K562 (cell line): ENCODE measurements at regions not wholly inside any gene's neighbourhood (a gene's known extent, or its start where the extent isn't known, plus 50 kb on each side); places are given as distances from the start of the nearest gene placed in this dataset.

Experiments
- ATAC-seq: fragments of 200-7000 bp; cut with Tn5 transposase; 3 replicates; pipeline ENCODE4 v1.9.1; 2020; ENCODE audit warnings: moderate library complexity
- BruUV-seq: library from RNA; stranded (reverse); fragments of 400-500 nt; replicated peaks from 2 replicates; lab custom pipeline; 2021; lab: Mats Ljungman, UMichigan
- CTCF ChIA-PET: fragments of 300-600 bp; formaldehyde crosslinking; extraction: SDS; loops from one replicate; lab custom pipeline; 2021; ENCODE audit warnings: low intra/inter-chr PET ratio; lab: Yijun Ruan, JAX
- POLR2A ChIA-PET: fragments of 300-600, 350-650 bp; sonication (Branson Sonifier 250); formaldehyde crosslinking; extraction: SDS; loops from one replicate; lab custom pipeline; 2021; ENCODE audit warnings: antibody characterized with exemption, inconsistent platforms; lab: Yijun Ruan, JAX
- DNase-seq, 4 experiments: peaks; one replicate each; pipeline versions ENCODE4 v3.0.0 to v3.0.0-alpha.2; 2011 to 2018; ENCODE audit warnings: low spot score in 3 of 4, mixed read lengths in 3 of 4; ENCODE audit errors: extremely low read depth in 1 of 4
- FAIRE-seq: peaks from 2 replicates; lab custom pipeline; 2011; peaks lifted over from hg19 to GRCh38; lab: Jason Lieb, UNC
- H2AFZ ChIP-seq: 2 replicates; pipeline ENCODE4 v1.6.0; 2011; ENCODE audit warnings: low read depth, low read length, control low read depth, inconsistent platforms
- H3K27ac ChIP-seq: fragments of 200-600 bp; 3 replicates; pipeline ENCODE4 v1.8.0; 2011; ENCODE audit warnings: low read depth, mild to moderate bottlenecking, control low read depth, inconsistent platforms, low read length, moderate library complexity, mixed read lengths; ENCODE audit errors: extremely low read depth
- H3K27me3 ChIP-seq, 2 experiments: fragments of 300-600 bp in 1 of 2; 2 replicates in 1 of 2; 3 replicates in 1 of 2; pipeline versions ENCODE4 v1.6.0 to v1.8.0; 2011; ENCODE audit warnings: inconsistent platforms in 2 of 2, low read length in 2 of 2, mild to moderate bottlenecking in 1 of 2, mixed read lengths in 1 of 2, moderate library complexity in 1 of 2; ENCODE audit not compliant: control insufficient read depth in 2 of 2, insufficient read depth in 2 of 2
- H3K36me3 ChIP-seq: fragments of 300-600 bp; 3 replicates; pipeline ENCODE4 v1.8.0; 2011; ENCODE audit warnings: mild to moderate bottlenecking, low read length, inconsistent platforms; ENCODE audit not compliant: control insufficient read depth, insufficient read depth
- H3K4me1 ChIP-seq, 2 experiments: fragments of 200-600 bp in 1 of 2; replicated peaks in 1 of 2; 2 replicates in 1 of 2; 3 replicates in 1 of 2; pipeline versions ENCODE4 v1.5.1 to v1.8.0; 2011; ENCODE audit warnings: inconsistent platforms in 2 of 2, low read length in 2 of 2, mild to moderate bottlenecking in 1 of 2, mixed read lengths in 1 of 2, moderate library complexity in 1 of 2; ENCODE audit not compliant: control insufficient read depth in 2 of 2, insufficient read depth in 2 of 2
- H3K4me2 ChIP-seq: 2 replicates; pipeline ENCODE4 v1.6.1; 2011; ENCODE audit warnings: low read length, control low read depth, inconsistent platforms, mixed read lengths; ENCODE audit not compliant: insufficient read depth
- H3K4me3 ChIP-seq: fragments of 200-600 bp; sonication (generic), shearing (Covaris generic); 2 replicates; pipeline ENCODE4 v1.5.1; 2016; ENCODE audit warnings: control low read depth, inconsistent platforms
- H3K79me2 ChIP-seq: fragments of 200-600 bp; 3 replicates; pipeline ENCODE4 v1.8.0; 2011; ENCODE audit warnings: low read length, inconsistent platforms; ENCODE audit not compliant: control insufficient read depth, insufficient read depth
- H3K9ac ChIP-seq, 2 experiments: 2 replicates each; pipeline versions ENCODE4 v1.6.0 to v1.6.1; 2011; ENCODE audit warnings: low read depth in 2 of 2, low read length in 2 of 2, control low read depth in 1 of 2, inconsistent platforms in 1 of 2, mild to moderate bottlenecking in 1 of 2, mixed read lengths in 1 of 2; ENCODE audit not compliant: insufficient read depth in 1 of 2
- H3K9me1 ChIP-seq: one replicate; pipeline ENCODE4 v1.6.0; 2011; ENCODE audit warnings: inconsistent platforms, mild to moderate bottlenecking, low read length, moderate library complexity; ENCODE audit not compliant: control insufficient read depth, insufficient read depth
- H3K9me3 ChIP-seq: replicated peaks from 2 replicates; pipeline ENCODE4 v1.5.1; 2011; ENCODE audit warnings: low read depth, low read length, inconsistent platforms; ENCODE audit not compliant: control insufficient read depth, insufficient read depth
- H4K20me1 ChIP-seq: replicated peaks from 2 replicates; pipeline ENCODE4 v1.6.1; 2011; ENCODE audit warnings: low read length, inconsistent platforms, mixed read lengths; ENCODE audit not compliant: control insufficient read depth, insufficient read depth
- ARID1B ChIP-seq: fragments of 450-650 bp; IDR thresholded peaks from 2 replicates; pipeline ENCODE4 v1.6.1; 2016; ENCODE audit warnings: antibody characterized with exemption, mild to moderate bottlenecking, inconsistent platforms
- NBN ChIP-seq: fragments of 450-650 bp; IDR thresholded peaks from 2 replicates; pipeline ENCODE4 v1.6.1; 2016; ENCODE audit warnings: low read depth, mild to moderate bottlenecking
- NR4A1 ChIP-seq, 2 experiments: fragments of 250-450 bp in 1 of 2; fragments of 450-650 bp in 1 of 2; sonication (Bioruptor Pico) in 1 of 2; IDR thresholded peaks; 2 replicates each; pipeline versions ENCODE4 v1.4.0 to v1.6.1; 2016 to 2020; ENCODE audit warnings: mild to moderate bottlenecking in 2 of 2, missing compliant biosample characterization in 1 of 2, missing genetic modification characterization in 1 of 2, moderate library complexity in 1 of 2
- SETDB1 ChIP-seq: IDR thresholded peaks from one replicate; pipeline ENCODE4 v1.6.1; 2012; ENCODE audit warnings: low read length, control low read depth, inconsistent platforms
- ZNF354B ChIP-seq: fragments of 250-450 bp; sonication (Bioruptor Pico); IDR thresholded peaks from 2 replicates; pipeline ENCODE4 v1.4.0; 2020
- WGBS: fragments of 100-300 bp; shearing (Covaris generic); methylation state at CpG from one replicate; pipeline ENCODE4 v1.1.6; 2016; ENCODE audit warnings: low coverage, mixed read lengths; ENCODE audit not compliant: insufficient coverage; ENCODE audit errors: missing lambda C conversion rate; 5-methylcytosine and 5-hydroxymethylcytosine counted together
- in situ Hi-C: fragments of 300-500 bp; cut with MboI; formaldehyde crosslinking; loops from 4 replicates; pipeline ENCODE4 v1.15.0; 2018; ENCODE audit warnings: inconsistent platforms, mixed read lengths
- intact Hi-C: fragments of 100-400 bp; cut with micrococcal nuclease; formaldehyde crosslinking; loops from 2 replicates; pipeline ENCODE4 v1.14.2; 2022
- TF ChIP-seq, protein P1 (sequence below): IDR thresholded peaks from 3 replicates; pipeline ENCODE4 v1.6.1; 2011; ENCODE audit warnings: borderline replicate concordance, mild to moderate bottlenecking; ENCODE audit not compliant: insufficient read length, insufficient read depth

DNA sequence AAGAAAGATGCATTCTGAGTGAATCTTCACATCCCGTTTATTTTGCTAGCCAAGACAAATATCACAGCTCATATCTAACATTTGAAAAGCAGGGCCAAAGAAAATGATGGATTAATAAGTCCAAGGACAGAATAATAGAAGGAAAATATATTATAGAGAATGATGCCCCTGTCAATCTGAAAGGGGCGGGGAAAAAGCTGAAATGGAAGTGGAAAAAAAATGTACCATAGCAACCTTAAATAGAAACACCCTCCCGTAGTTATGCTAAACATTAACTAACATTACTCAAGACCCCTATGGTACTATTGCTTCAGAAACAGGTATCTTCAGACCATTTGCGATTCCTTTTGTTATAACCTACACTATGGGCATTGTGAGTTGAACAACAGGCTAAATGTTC, 67.7 kb upstream of the SMARCA2 start:
- in situ Hi-C loops (no loop called here), intact Hi-C loops (loop anchor here (10.0 kb wide), 1 partner anchor 137 kb away; no protein-coding TSS in a partner anchor)
- CTCF ChIA-PET, result no interaction called here
- Histone ChIP-seq H3K4me3 (no peak overlapping the region), H3K9ac (no peak overlapping the region), H3K27me3 (no peaks in the 10 kb centered on the region)
- no peak for FAIRE-seq
- TF ChIP-seq NR4A1 (CRISPR knock-in tag; IDR thresholded peaks at IDR 0.05) (no peak), NR4A1 (tag; IDR thresholded peaks at IDR 0.05) (no peak), NBN (no peak), ARID1B (no peak), ZNF354B (no peak), SETDB1 (no peak)
- TF ChIP-seq, protein P1, sequence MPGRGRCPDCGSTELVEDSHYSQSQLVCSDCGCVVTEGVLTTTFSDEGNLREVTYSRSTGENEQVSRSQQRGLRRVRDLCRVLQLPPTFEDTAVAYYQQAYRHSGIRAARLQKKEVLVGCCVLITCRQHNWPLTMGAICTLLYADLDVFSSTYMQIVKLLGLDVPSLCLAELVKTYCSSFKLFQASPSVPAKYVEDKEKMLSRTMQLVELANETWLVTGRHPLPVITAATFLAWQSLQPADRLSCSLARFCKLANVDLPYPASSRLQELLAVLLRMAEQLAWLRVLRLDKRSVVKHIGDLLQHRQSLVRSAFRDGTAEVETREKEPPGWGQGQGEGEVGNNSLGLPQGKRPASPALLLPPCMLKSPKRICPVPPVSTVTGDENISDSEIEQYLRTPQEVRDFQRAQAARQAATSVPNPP, result no peak
- TF ChIP-seq, all 486 proteins: peak for 0
- H2AFZ ChIP-seq, result no peak overlapping the region
- no peaks in the 10 kb centered on the region for H3K36me3 ChIP-seq
- H3K27ac ChIP-seq, result no peak overlapping the region
- no peaks in the 10 kb centered on the region for H3K9me3 ChIP-seq
- POLR2A ChIA-PET, result no interaction called here
- WGBS, result 0% methylated on average over 4 of the region's 4 CpGs
- ATAC-seq (no peak), DNase-seq (no peak)
- H4K20me1 ChIP-seq, result no peaks in the 10 kb centered on the region
- no TSS peak for BruUV-seq
- no peaks in the 10 kb centered on the region for H3K4me1 ChIP-seq
- no peaks in the 10 kb centered on the region for H3K79me2 ChIP-seq
- H3K9me1 ChIP-seq, result no peaks in the 10 kb centered on the region
- no peak overlapping the region for H3K4me2 ChIP-seq
